ENCODE measurements at regions not wholly inside any gene's neighbourhood (a gene's known extent, or its start where the extent isn't known, plus 50 kb on each side); places are given as distances from the start of the nearest gene placed in this dataset.

GRCh38 chr2:125837611-125838010 lies 818.3 kb upstream of the GYPC start:
- Histone ChIP-seq H4K20me1 (ENCODE audit: insufficient read depth, low read length) (no peaks in the 10 kb centered on the region), H3K9ac (ENCODE audit: low read length) (no peak overlapping the region), H3K4me2 (ENCODE audit: low read length) (no peak overlapping the region), H3K36me3 (ENCODE audit: insufficient read depth, low read length) (no peaks in the 10 kb centered on the region), H3K79me2 (ENCODE audit: insufficient read depth, low read length) (no peaks in the 10 kb centered on the region), H3K4me1 (ENCODE audit: insufficient read depth, low read length, severe bottlenecking) (no peaks in the 10 kb centered on the region), H3K27ac (ENCODE audit: low read depth, low read length, poor library complexity, severe bottlenecking) (no peak overlapping the region), H3K4me3 (ENCODE audit: low read depth, low read length, poor library complexity, severe bottlenecking) (no peak overlapping the region), H3K27me3 (ENCODE audit: insufficient read depth, low read length) (no peaks in the 10 kb centered on the region), H3K9me2 (ENCODE audit: low read depth, low read length) (no peaks in the 10 kb centered on the region), H3F3A (ENCODE audit: insufficient read depth, low read length) (no peaks in the 10 kb centered on the region), H2AFZ (ENCODE audit: low read length) (no peak overlapping the region), H3K9me3 (ENCODE audit: low read length) (no peaks in the 10 kb centered on the region)
- no peak for TF ChIP-seq EZH2 (IDR thresholded peaks at IDR 0.05; ENCODE audit: borderline replicate concordance, low read length)
- no peak for TF ChIP-seq CTCF (IDR thresholded peaks at IDR 0.05; ENCODE audit: low read length)

- H3K36me3 ChIP-seq (ENCODE audit: insufficient read depth, low read length) = no peaks in the 10 kb centered on the region
- H3K9ac ChIP-seq (ENCODE audit: low read length) = no peak overlapping the region
- H3F3A ChIP-seq (ENCODE audit: insufficient read depth, low read length) = no peaks in the 10 kb centered on the region
- no peaks in the 10 kb centered on the region for H3K79me2 ChIP-seq (ENCODE audit: insufficient read depth, low read length)
- TF ChIP-seq EZH2 (IDR thresholded peaks at IDR 0.05; ENCODE audit: borderline replicate concordance, low read length) (no peak), CTCF (IDR thresholded peaks at IDR 0.05; ENCODE audit: low read length) (no peak)
- no peaks in the 10 kb centered on the region for H3K4me1 ChIP-seq (ENCODE audit: insufficient read depth, low read length, severe bottlenecking)
- H3K4me3 ChIP-seq (ENCODE audit: low read depth, low read length, poor library complexity, severe bottlenecking) = no peak overlapping the region
- H3K9me2 ChIP-seq (ENCODE audit: low read depth, low read length) = no peaks in the 10 kb centered on the region
- H4K20me1 ChIP-seq (ENCODE audit: insufficient read depth, low read length) = no peaks in the 10 kb centered on the region
- H3K27me3 ChIP-seq (ENCODE audit: insufficient read depth, low read length) = no peaks in the 10 kb centered on the region
- no peak overlapping the region for H3K27ac ChIP-seq (ENCODE audit: low read depth, low read length, poor library complexity, severe bottlenecking)
- H3K4me2 ChIP-seq (ENCODE audit: low read length) = no peak overlapping the region
- H3K9me3 ChIP-seq (ENCODE audit: low read length) = no peaks in the 10 kb centered on the region
- no peak overlapping the region for H2AFZ ChIP-seq (ENCODE audit: low read length)
Measured at GRCh38 chr2:125839945-125840344, 816.0 kb upstream of the GYPC start.

GRCh38 chr2:125842041-125842440 lies 813.9 kb upstream of the GYPC start:
- H3K36me3 ChIP-seq (ENCODE audit: insufficient read depth, low read length) = no peaks in the 10 kb centered on the region
- H3K9ac ChIP-seq (ENCODE audit: low read length) = no peak overlapping the region
- no peaks in the 10 kb centered on the region for H3F3A ChIP-seq (ENCODE audit: insufficient read depth, low read length)
- no peak overlapping the region for H3K27ac ChIP-seq (ENCODE audit: low read depth, low read length, poor library complexity, severe bottlenecking)
- no peaks in the 10 kb centered on the region for H3K27me3 ChIP-seq (ENCODE audit: insufficient read depth, low read length)
- TF ChIP-seq EZH2 (IDR thresholded peaks at IDR 0.05; ENCODE audit: borderline replicate concordance, low read length) = no peak
- TF ChIP-seq CTCF (IDR thresholded peaks at IDR 0.05; ENCODE audit: low read length) = no peak
- no peak overlapping the region for H2AFZ ChIP-seq (ENCODE audit: low read length)
- H3K4me3 ChIP-seq (ENCODE audit: low read depth, low read length, poor library complexity, severe bottlenecking) = no peak overlapping the region
- no peak overlapping the region for H3K4me2 ChIP-seq (ENCODE audit: low read length)
- H3K79me2 ChIP-seq (ENCODE audit: insufficient read depth, low read length) = no peaks in the 10 kb centered on the region
- H3K4me1 ChIP-seq (ENCODE audit: insufficient read depth, low read length, severe bottlenecking) = no peaks in the 10 kb centered on the region
- no peaks in the 10 kb centered on the region for H3K9me3 ChIP-seq (ENCODE audit: low read length)
- H3K9me2 ChIP-seq (ENCODE audit: low read depth, low read length) = no peaks in the 10 kb centered on the region
- H4K20me1 ChIP-seq (ENCODE audit: insufficient read depth, low read length) = no peaks in the 10 kb centered on the region
